A673 (cell line): ENCODE measurements at regions not wholly inside any gene's neighbourhood (a gene's known extent, or its start where the extent isn't known, plus 50 kb on each side); places are given as distances from the start of the nearest gene placed in this dataset.

Experiments used
- CTCF ChIP-seq: fragments of 300-800, 200-600 bp; sonication (generic); conservative IDR thresholded peaks from 2 replicates; pipeline ENCODE4 v1.5.1; 2017; ENCODE audit warnings: low read depth, mild to moderate bottlenecking, antibody characterized with exemption, low read length, moderate library complexity, mixed read lengths
- EZH2 ChIP-seq: fragments of 200-600 bp; sonication (generic); IDR thresholded peaks from 2 replicates; pipeline ENCODE4 v1.6.1; 2017; ENCODE audit warnings: borderline replicate concordance, low read depth, mild to moderate bottlenecking, mixed read lengths, antibody characterized with exemption, low read length; ENCODE audit not compliant: poor library complexity, severe bottlenecking

- TF ChIP-seq EZH2 (no peak), CTCF (no peak)
Observed at GRCh38 chr14:61636779-61637178, 58.5 kb upstream of the HIF1A start.
